HepG2 (cell line): ENCODE measurements at regions not wholly inside any gene's neighbourhood (a gene's known extent, or its start where the extent isn't known, plus 50 kb on each side); places are given as distances from the start of the nearest gene placed in this dataset.

ENCODE experiments used
- ATF4 ChIP-seq, 2 experiments: fragments of 450-650 bp in 1 of 2; sonication (generic) in 1 of 2; formaldehyde crosslinking; IDR thresholded peaks; 2 replicates each; pipeline versions ENCODE4 v1.5.0 to v1.8.0; 2020 to 2022; ENCODE audit warnings: mild to moderate bottlenecking in 1 of 2, missing genetic modification reagents in 1 of 2
- CCAR2 ChIP-seq: fragments of 200-400 bp; formaldehyde crosslinking; optimal IDR thresholded peaks from 2 replicates; pipeline ENCODE3; 2018; ENCODE audit warnings: low read depth, mild to moderate bottlenecking, low read length, moderate library complexity
- FOXP1 ChIP-seq, 2 experiments: fragments of 450-650 bp in 1 of 2; IDR thresholded peaks; 2 replicates each; pipeline ENCODE4 v1.6.1; 2017 to 2018; ENCODE audit warnings: antibody characterized with exemption in 1 of 2
- HBP1 ChIP-seq: IDR thresholded peaks from 2 replicates; pipeline ENCODE4 v1.6.1; 2016; ENCODE audit warnings: low read depth, control low read depth
- MNT ChIP-seq: fragments of 450-650 bp; IDR thresholded peaks from 2 replicates; pipeline ENCODE4 v1.6.1; 2016
- RFXAP ChIP-seq: sonication (generic); formaldehyde crosslinking; IDR thresholded peaks from 2 replicates; pipeline ENCODE4 v1.4.0; 2020; ENCODE audit warnings: missing genetic modification reagents, borderline replicate concordance
- ZHX2 ChIP-seq, 2 experiments: sonication (generic) in 1 of 2; formaldehyde crosslinking in 1 of 2; IDR thresholded peaks; 2 replicates each; pipeline versions ENCODE4 v1.6.1 to v1.9.0; 2014 to 2022; ENCODE audit warnings: antibody characterized with exemption in 1 of 2, borderline replicate concordance in 1 of 2, inconsistent platforms in 1 of 2, low read depth in 1 of 2, missing genetic modification reagents in 1 of 2
- ZNF296 ChIP-seq: sonication (generic); formaldehyde crosslinking; conservative IDR thresholded peaks from 2 replicates; pipeline ENCODE4 v1.5.0; 2020; ENCODE audit warnings: mild to moderate bottlenecking, missing genetic modification reagents
- ZNF589 ChIP-seq: sonication (generic); formaldehyde crosslinking; conservative IDR thresholded peaks from 2 replicates; pipeline ENCODE4 v1.8.0; 2022; ENCODE audit warnings: mild to moderate bottlenecking, moderate library complexity, missing genetic modification reagents
- ZNF839 ChIP-seq: sonication (generic); formaldehyde crosslinking; IDR thresholded peaks from 2 replicates; pipeline ENCODE4 v1.4.0; 2020; ENCODE audit warnings: missing genetic modification reagents, mild to moderate bottlenecking, borderline replicate concordance

- TF ChIP-seq ATF4 (CRISPR knock-in tag; IDR thresholded peaks at IDR 0.05), result no peak
- TF ChIP-seq RFXAP (CRISPR knock-in tag), result no peak
- 0 out of 2 replicates have a peak, but pooled peaks have one; percentile 13 for TF ChIP-seq FOXP1 (IDR thresholded peaks at IDR 0.05)
- no peak for TF ChIP-seq FOXP1 (CRISPR knock-in tag; IDR thresholded peaks at IDR 0.05)
- no peak for TF ChIP-seq ZNF296 (CRISPR knock-in tag)
- peak; percentile 45 for TF ChIP-seq MNT
- TF ChIP-seq HBP1 (CRISPR knock-in tag), result no peak
- no peak for TF ChIP-seq ZNF589 (CRISPR knock-in tag)
- no peak for TF ChIP-seq CCAR2
- no peak for TF ChIP-seq ZHX2 (IDR thresholded peaks at IDR 0.05; ENCODE audit: low read depth)
- no peak for TF ChIP-seq ZHX2 (CRISPR knock-in tag; IDR thresholded peaks at IDR 0.05; ENCODE audit: borderline replicate concordance)
- TF ChIP-seq ZNF839 (CRISPR knock-in tag), result no peak
Observed at GRCh38 chr16:81172769-81173658, 65.5 kb upstream of the BCO1 start (continued).
